ENCODE measurements at regions not wholly inside any gene's neighbourhood (a gene's known extent, or its start where the extent isn't known, plus 50 kb on each side); places are given as distances from the start of the nearest gene placed in this dataset.

GRCh38 chr10:2992401-2993198 is 74.7 kb upstream of the PFKP start:
- TF ChIP-seq CTCF (conservative IDR thresholded peaks at IDR 0.05; ENCODE audit: low read depth in 2 of 2): peak; percentile 31 to 55
- no peak for TF ChIP-seq EZH2 (IDR thresholded peaks at IDR 0.05; ENCODE audit: low read depth, unreplicated experiment)
- no peak for TF ChIP-seq POLR2AphosphoS5 (IDR thresholded peaks at IDR 0.05; ENCODE audit: low read depth)
- TF ChIP-seq REST (IDR thresholded peaks at IDR 0.05; ENCODE audit: unreplicated experiment): no peak
- TF ChIP-seq EZH2phosphoT487 (IDR thresholded peaks at IDR 0.05; ENCODE audit: unreplicated experiment): no peak
- no peak for TF ChIP-seq STAT1 (IDR thresholded peaks at IDR 0.05; ENCODE audit: unreplicated experiment)
- TF ChIP-seq ETS1 (IDR thresholded peaks at IDR 0.05): no peak
- TF ChIP-seq JUNB (IDR thresholded peaks at IDR 0.05; ENCODE audit: unreplicated experiment): no peak
- TF ChIP-seq ZNF114 (CRISPR knock-in tag; IDR thresholded peaks at IDR 0.05): no peak
